ENCODE measurements at regions not wholly inside any gene's neighbourhood (a gene's known extent, or its start where the extent isn't known, plus 50 kb on each side); places are given as distances from the start of the nearest gene placed in this dataset.
"Not testable (repeated sequence)": the region's sequence is repeated elsewhere in the genome, so short reads cannot be mapped to it uniquely, and the experiment has no call there.

GRCh38 chr4:49214453-49215081, 228.5 kb downstream of the CWH43 start:
- H3K4me2 ChIP-seq (replicated peaks; ENCODE audit: extremely low read depth, low read length, poor library complexity, severe bottlenecking); H3K4me3 ChIP-seq (replicated peaks in 1 of 3; ENCODE audit: low read depth in 2 of 3, low read length in 3 of 3); H3K9ac ChIP-seq (ENCODE audit: insufficient read depth, low read length, poor library complexity, severe bottlenecking); H3K4me1 ChIP-seq (ENCODE audit: control insufficient read depth in 1 of 2, insufficient read depth in 2 of 2, low read length in 2 of 2); H3K79me2 ChIP-seq (ENCODE audit: insufficient read depth, low read length); H3K27me3 ChIP-seq (ENCODE audit: control insufficient read depth in 2 of 2, insufficient read depth in 2 of 2, low read length in 2 of 2); H2AFZ ChIP-seq (ENCODE audit: insufficient read depth, low read depth, low read length, poor library complexity, severe bottlenecking); H3K4me3 Mint-ChIP-seq; H3K36me3 Mint-ChIP-seq; H3K4me1 Mint-ChIP-seq; intact Hi-C loops (cut with micrococcal nuclease); H4K20me1 ChIP-seq (ENCODE audit: insufficient read depth, low read length); H3K27ac ChIP-seq (ENCODE audit: low read depth in 1 of 2, low read length in 2 of 2); H3K27me3 Mint-ChIP-seq (ENCODE audit: low read depth in 3 of 3); H3K36me3 ChIP-seq (replicated peaks in 1 of 2; ENCODE audit: control insufficient read depth in 1 of 2, insufficient read depth in 2 of 2, low read length in 2 of 2); H3K27ac Mint-ChIP-seq; DNase-seq: not testable (repeated sequence)
- peaks cover 54% of the 10 kb centered on the region in 2 donors for H3K9me3 ChIP-seq (replicated peaks in 1 of 2; ENCODE audit: control insufficient read depth in 1 of 2, insufficient read depth in 1 of 2, low read length in 2 of 2)
- H3K9me3 Mint-ChIP-seq, result peaks cover 40 to 69% (median 54%) of the 10 kb centered on the region in 7 donors
- 80% methylated on average over 4 of the region's 5 CpGs for WGBS (ENCODE audit: insufficient coverage)

GRCh38 chr4:49215082-49215479, 229.0 kb downstream of the CWH43 start:
- H3K36me3 Mint-ChIP-seq; H3K4me1 Mint-ChIP-seq; H4K20me1 ChIP-seq (ENCODE audit: insufficient read depth, low read length); H3K27me3 Mint-ChIP-seq (ENCODE audit: low read depth in 3 of 3); H3K4me3 ChIP-seq (replicated peaks in 1 of 3; ENCODE audit: low read depth in 2 of 3, low read length in 3 of 3); DNase-seq; H2AFZ ChIP-seq (ENCODE audit: insufficient read depth, low read depth, low read length, poor library complexity, severe bottlenecking); intact Hi-C loops (cut with micrococcal nuclease); H3K36me3 ChIP-seq (replicated peaks in 1 of 2; ENCODE audit: control insufficient read depth in 1 of 2, insufficient read depth in 2 of 2, low read length in 2 of 2); H3K27me3 ChIP-seq (ENCODE audit: control insufficient read depth in 2 of 2, insufficient read depth in 2 of 2, low read length in 2 of 2); H3K79me2 ChIP-seq (ENCODE audit: insufficient read depth, low read length); H3K4me3 Mint-ChIP-seq; H3K27ac ChIP-seq (ENCODE audit: low read depth in 1 of 2, low read length in 2 of 2); H3K4me2 ChIP-seq (replicated peaks; ENCODE audit: extremely low read depth, low read length, poor library complexity, severe bottlenecking); H3K9ac ChIP-seq (ENCODE audit: insufficient read depth, low read length, poor library complexity, severe bottlenecking); H3K27ac Mint-ChIP-seq; H3K4me1 ChIP-seq (ENCODE audit: control insufficient read depth in 1 of 2, insufficient read depth in 2 of 2, low read length in 2 of 2): not testable (repeated sequence)
- H3K9me3 Mint-ChIP-seq, result peaks cover 39 to 68% (median 54%) of the 10 kb centered on the region in 7 donors
- peaks cover 53 to 55% of the 10 kb centered on the region in 2 donors for H3K9me3 ChIP-seq (replicated peaks in 1 of 2; ENCODE audit: control insufficient read depth in 1 of 2, insufficient read depth in 1 of 2, low read length in 2 of 2)
- 44% methylated on average over 1 of the region's 2 CpGs for WGBS (ENCODE audit: insufficient coverage)

GRCh38 chr4:49216606-49217005, 230.5 kb downstream of the CWH43 start:
- H3K27ac ChIP-seq (ENCODE audit: low read depth in 1 of 2, low read length in 2 of 2); H4K20me1 ChIP-seq (ENCODE audit: insufficient read depth, low read length); H3K36me3 ChIP-seq (replicated peaks in 1 of 2; ENCODE audit: control insufficient read depth in 1 of 2, insufficient read depth in 2 of 2, low read length in 2 of 2); H2AFZ ChIP-seq (ENCODE audit: insufficient read depth, low read depth, low read length, poor library complexity, severe bottlenecking); H3K4me3 Mint-ChIP-seq; H3K4me1 Mint-ChIP-seq; H3K27me3 Mint-ChIP-seq (ENCODE audit: low read depth in 3 of 3); H3K9ac ChIP-seq (ENCODE audit: insufficient read depth, low read length, poor library complexity, severe bottlenecking); H3K27ac Mint-ChIP-seq; H3K36me3 Mint-ChIP-seq; H3K4me2 ChIP-seq (replicated peaks; ENCODE audit: extremely low read depth, low read length, poor library complexity, severe bottlenecking); DNase-seq; H3K79me2 ChIP-seq (ENCODE audit: insufficient read depth, low read length); H3K4me3 ChIP-seq (replicated peaks in 1 of 3; ENCODE audit: low read depth in 2 of 3, low read length in 3 of 3); intact Hi-C loops (cut with micrococcal nuclease); H3K4me1 ChIP-seq (ENCODE audit: control insufficient read depth in 1 of 2, insufficient read depth in 2 of 2, low read length in 2 of 2); H3K27me3 ChIP-seq (ENCODE audit: control insufficient read depth in 2 of 2, insufficient read depth in 2 of 2, low read length in 2 of 2): not testable (repeated sequence)
- H3K9me3 Mint-ChIP-seq, result peaks cover 38 to 71% (median 61%) of the 10 kb centered on the region in 7 donors
- WGBS (ENCODE audit: insufficient coverage), result 64% methylated on average over 3 of the region's 3 CpGs
- H3K9me3 ChIP-seq (replicated peaks in 1 of 2; ENCODE audit: control insufficient read depth in 1 of 2, insufficient read depth in 1 of 2, low read length in 2 of 2), result peaks cover 44 to 49% of the 10 kb centered on the region in 2 donors
